22Rv1 (cell line): ENCODE measurements at regions not wholly inside any gene's neighbourhood (a gene's known extent, or its start where the extent isn't known, plus 50 kb on each side); places are given as distances from the start of the nearest gene placed in this dataset.

Experiments
- ZFX ChIP-seq: fragments of 450-650 bp; IDR thresholded peaks from 2 replicates; pipeline ENCODE4 v1.6.1; 2017; ENCODE audit warnings: antibody characterized with exemption, borderline replicate concordance
- TF ChIP-seq, protein P1 (sequence below): fragments of 450-650 bp; IDR thresholded peaks from 2 replicates; pipeline ENCODE4 v1.5.1; 2017; ENCODE audit warnings: mild to moderate bottlenecking

DNA sequence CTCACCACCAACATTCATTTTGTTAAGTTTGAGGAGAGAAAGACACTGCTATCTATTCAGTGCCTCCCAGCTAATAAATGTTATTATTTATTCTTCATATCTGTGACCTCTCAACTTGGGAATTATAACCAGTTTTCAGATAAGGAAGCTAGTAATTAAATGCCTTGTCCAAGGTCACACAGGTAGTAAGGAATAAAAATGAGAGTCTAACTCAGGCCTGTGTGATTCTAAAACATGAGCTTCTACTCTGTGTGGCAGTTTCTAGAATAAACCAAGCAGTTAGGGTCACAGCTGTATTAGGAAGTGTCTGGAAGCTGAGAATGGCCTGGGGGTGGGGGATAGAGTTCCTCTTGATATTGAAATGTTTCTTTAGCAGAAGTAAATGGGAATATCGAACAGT lies 137.8 kb upstream of the LRATD1 start:
- TF ChIP-seq, protein P1, sequence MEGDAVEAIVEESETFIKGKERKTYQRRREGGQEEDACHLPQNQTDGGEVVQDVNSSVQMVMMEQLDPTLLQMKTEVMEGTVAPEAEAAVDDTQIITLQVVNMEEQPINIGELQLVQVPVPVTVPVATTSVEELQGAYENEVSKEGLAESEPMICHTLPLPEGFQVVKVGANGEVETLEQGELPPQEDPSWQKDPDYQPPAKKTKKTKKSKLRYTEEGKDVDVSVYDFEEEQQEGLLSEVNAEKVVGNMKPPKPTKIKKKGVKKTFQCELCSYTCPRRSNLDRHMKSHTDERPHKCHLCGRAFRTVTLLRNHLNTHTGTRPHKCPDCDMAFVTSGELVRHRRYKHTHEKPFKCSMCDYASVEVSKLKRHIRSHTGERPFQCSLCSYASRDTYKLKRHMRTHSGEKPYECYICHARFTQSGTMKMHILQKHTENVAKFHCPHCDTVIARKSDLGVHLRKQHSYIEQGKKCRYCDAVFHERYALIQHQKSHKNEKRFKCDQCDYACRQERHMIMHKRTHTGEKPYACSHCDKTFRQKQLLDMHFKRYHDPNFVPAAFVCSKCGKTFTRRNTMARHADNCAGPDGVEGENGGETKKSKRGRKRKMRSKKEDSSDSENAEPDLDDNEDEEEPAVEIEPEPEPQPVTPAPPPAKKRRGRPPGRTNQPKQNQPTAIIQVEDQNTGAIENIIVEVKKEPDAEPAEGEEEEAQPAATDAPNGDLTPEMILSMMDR, result no peak
- TF ChIP-seq ZFX, result no peak
